Upper lobe of right lung (tissue), 1 donor: ENCODE measurements at regions not wholly inside any gene's neighbourhood (a gene's known extent, or its start where the extent isn't known, plus 50 kb on each side); places are given as distances from the start of the nearest gene placed in this dataset.

ENCODE experiments used
- ATAC-seq: fragments of 200-7000 bp; cut with Tn5 transposase; one replicate; pipeline ENCODE4 v1.9.1; 2020; ENCODE audit warnings: mild to moderate bottlenecking, moderate library complexity
- DNase-seq: peaks from one replicate; pipeline ENCODE4 v3.0.0-alpha.2; 2020
- H3K27ac ChIP-seq: fragments of 200-600 bp; one replicate; pipeline ENCODE4 v1.8.0; 2022
- H3K27me3 ChIP-seq: fragments of 200-600 bp; one replicate; pipeline ENCODE4 v1.8.0; 2022; ENCODE audit warnings: mild to moderate bottlenecking
- H3K36me3 ChIP-seq: fragments of 200-600 bp; one replicate; pipeline ENCODE4 v1.8.0; 2022
- H3K4me1 ChIP-seq: fragments of 200-600 bp; one replicate; pipeline ENCODE4 v1.8.0; 2022
- H3K4me3 ChIP-seq: fragments of 200-600 bp; one replicate; pipeline ENCODE4 v1.8.0; 2022; ENCODE audit warnings: mild to moderate bottlenecking
- H3K9me3 ChIP-seq: fragments of 200-600 bp; one replicate; pipeline ENCODE4 v1.8.0; 2022
- CTCF ChIP-seq: fragments of 200-600 bp; IDR thresholded peaks from one replicate; pipeline ENCODE4 v1.8.0; 2022; ENCODE audit warnings: antibody characterized with exemption
- intact Hi-C: fragments of 100-400 bp; cut with DNase I; formaldehyde crosslinking; loops from one replicate; pipeline ENCODE4 v1.11.0; 2022
- donor health status: DM: no; HTN: yes; CAD: no; lungs with severe emphysema.

GRCh38 chr11:116334596-116334995 is 438.2 kb downstream of the BUD13 start:
- no peak overlapping the region for H3K27ac ChIP-seq
- H3K9me3 ChIP-seq = no peaks in the 10 kb centered on the region
- no peaks in the 10 kb centered on the region for H3K36me3 ChIP-seq
- peaks cover 4% of the 10 kb centered on the region for H3K27me3 ChIP-seq
- intact Hi-C loops = no loop called here
- no peaks in the 10 kb centered on the region for H3K4me1 ChIP-seq
- TF ChIP-seq CTCF = no peak
- DNase-seq (no peak), ATAC-seq (no peak)
- H3K4me3 ChIP-seq = no peak overlapping the region

DNA sequence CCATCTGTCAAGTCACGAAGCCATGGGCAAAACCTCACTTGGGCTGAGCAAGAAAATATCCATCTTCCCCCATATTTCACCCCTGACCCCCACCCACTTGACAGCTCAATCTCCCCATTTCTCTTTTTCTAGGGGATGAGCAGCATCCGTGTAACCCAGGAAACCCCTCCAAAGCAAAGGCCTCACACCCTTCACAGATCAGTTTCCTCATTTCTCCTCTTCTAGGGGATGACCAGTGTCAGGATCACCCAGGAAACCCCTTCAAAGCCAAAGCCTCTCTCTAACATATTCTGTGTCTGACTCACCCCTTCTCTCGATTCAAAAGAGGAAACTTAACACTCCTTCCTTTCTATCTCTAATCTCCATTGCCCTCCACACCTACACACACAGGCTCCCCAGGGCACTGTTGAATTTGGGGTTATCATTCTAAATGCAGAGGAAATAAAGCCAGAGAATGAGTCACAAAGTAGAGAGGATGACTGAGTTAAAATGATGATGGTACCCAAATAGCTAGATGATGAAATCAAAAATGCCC is 439.7 kb downstream of the BUD13 start:
- no peak for DNase-seq
- H3K4me1 ChIP-seq = no peaks in the 10 kb centered on the region
- no peak overlapping the region for H3K4me3 ChIP-seq
- no peak overlapping the region for H3K27ac ChIP-seq
- no peaks in the 10 kb centered on the region for H3K36me3 ChIP-seq
- intact Hi-C loops = no loop called here
- no peak for TF ChIP-seq CTCF
- peaks cover 4% of the 10 kb centered on the region for H3K27me3 ChIP-seq
- no peaks in the 10 kb centered on the region for H3K9me3 ChIP-seq
- ATAC-seq = no peak

GRCh38 chr11:116332391-116332790 is 440.4 kb downstream of the BUD13 start:
- DNase-seq (no peak), ATAC-seq (no peak)
- Histone ChIP-seq H3K27ac (no peak overlapping the region), H3K27me3 (peaks cover 4% of the 10 kb centered on the region), H3K9me3 (no peaks in the 10 kb centered on the region), H3K36me3 (no peaks in the 10 kb centered on the region), H3K4me1 (no peaks in the 10 kb centered on the region), H3K4me3 (no peak overlapping the region)
- TF ChIP-seq CTCF = no peak
- intact Hi-C loops = no loop called here

- Histone ChIP-seq H3K9me3 (no peaks in the 10 kb centered on the region), H3K27me3 (peaks cover 4% of the 10 kb centered on the region), H3K27ac (no peak overlapping the region), H3K4me1 (no peaks in the 10 kb centered on the region), H3K36me3 (no peaks in the 10 kb centered on the region), H3K4me3 (no peak overlapping the region)
- TF ChIP-seq CTCF = no peak
- ATAC-seq (no peak), DNase-seq (no peak)
- intact Hi-C loops = no loop called here
Observed at GRCh38 chr11:116331381-116331780, 441.4 kb downstream of the BUD13 start.

DNA sequence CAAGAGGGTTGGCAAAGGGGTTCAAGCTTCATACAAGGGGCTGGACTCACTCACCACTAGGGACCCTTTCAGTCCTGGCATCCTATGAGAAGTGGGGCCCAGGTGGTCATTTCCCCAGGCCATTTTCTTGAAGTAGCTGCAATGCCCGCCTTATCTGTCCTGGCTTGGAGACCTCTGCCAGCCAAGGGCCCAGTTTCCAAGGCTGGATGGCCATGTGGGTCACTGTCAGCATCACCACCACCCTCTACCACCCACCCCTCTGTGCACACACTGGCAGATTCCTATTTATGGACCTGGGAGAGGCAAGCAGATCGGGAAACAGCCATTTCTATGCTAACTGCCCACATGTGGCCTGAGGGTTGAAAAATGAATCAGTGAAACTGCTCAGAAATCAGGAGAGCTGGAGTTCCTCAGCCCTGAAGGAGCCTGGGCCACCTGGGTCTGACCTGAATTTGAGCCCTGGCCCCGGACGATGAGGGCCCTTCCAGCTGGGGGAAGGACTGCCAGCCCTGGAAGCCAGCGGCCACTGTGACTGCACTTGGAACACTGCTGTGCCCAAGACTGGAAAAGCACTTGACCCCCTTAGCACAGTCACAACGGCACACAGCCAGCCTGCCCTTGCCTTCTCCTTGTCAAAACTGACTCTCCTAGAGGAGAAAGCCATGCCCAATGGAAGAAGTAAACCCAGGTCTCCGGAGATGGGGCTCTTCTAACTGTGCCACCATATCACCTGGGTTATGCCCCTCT is 442.2 kb downstream of the BUD13 start:
- no peaks in the 10 kb centered on the region for H3K9me3 ChIP-seq
- TF ChIP-seq CTCF = no peak
- no peak overlapping the region for H3K27ac ChIP-seq
- DNase-seq (no peak), ATAC-seq (peak; percentile 18)
- intact Hi-C loops = no loop called here
- no peak overlapping the region for H3K4me3 ChIP-seq
- peaks cover 4% of the 10 kb centered on the region for H3K27me3 ChIP-seq
- H3K36me3 ChIP-seq = no peaks in the 10 kb centered on the region
- no peaks in the 10 kb centered on the region for H3K4me1 ChIP-seq
